Endometrium (tissue), 2 donors: ENCODE measurements at regions not wholly inside any gene's neighbourhood (a gene's known extent, or its start where the extent isn't known, plus 50 kb on each side); places are given as distances from the start of the nearest gene placed in this dataset.
"Not testable (repeated sequence)": the region's sequence is repeated elsewhere in the genome, so short reads cannot be mapped to it uniquely, and the experiment has no call there.

Experiments
- FAIRE-seq: peaks from 2 replicates; lab custom pipeline; 2012; peaks lifted over from hg19 to GRCh38; lab: Jason Lieb, UNC
- donor health status: control.
- donor health status: control.

- FAIRE-seq: not testable (repeated sequence)
Observed at GRCh38 chr17:43345515-43345914, 53.3 kb upstream of the ARL4D start.

- no peak for FAIRE-seq
Observed at GRCh38 chr17:43344685-43345084, 54.1 kb upstream of the ARL4D start.

GRCh38 chr17:43342589-43342890 lies 56.3 kb upstream of the ARL4D start:
- FAIRE-seq: no peak

- no peak for FAIRE-seq
Observed at GRCh38 chr17:43341715-43342588, 56.8 kb upstream of the ARL4D start.

- FAIRE-seq: no peak
Observed at GRCh38 chr17:43338886-43339516, 59.8 kb upstream of the ARL4D start.

- FAIRE-seq: no peak
Observed at GRCh38 chr17:43337684-43338428, 60.9 kb upstream of the ARL4D start.

- no peak for FAIRE-seq
Observed at GRCh38 chr17:43334738-43335402, 63.9 kb upstream of the ARL4D start.

GRCh38 chr17:43333433-43333943 lies 65.3 kb upstream of the ARL4D start:
- no peak for FAIRE-seq

GRCh38 chr17:43332230-43332629 lies 66.6 kb upstream of the ARL4D start:
- no peak for FAIRE-seq

GRCh38 chr17:43330876-43331639 lies 67.7 kb upstream of the ARL4D start:
- no peak for FAIRE-seq

GRCh38 chr17:43329183-43329582 lies 69.6 kb upstream of the ARL4D start:
- no peak for FAIRE-seq

GRCh38 chr17:43328650-43329049 lies 70.1 kb upstream of the ARL4D start:
- no peak for FAIRE-seq

- no peak for FAIRE-seq
Observed at GRCh38 chr17:43327834-43328420, 70.9 kb upstream of the ARL4D start.

- no peak for FAIRE-seq
Observed at GRCh38 chr17:43327421-43327820, 71.4 kb upstream of the ARL4D start.

- no peak for FAIRE-seq
Observed at GRCh38 chr17:43326490-43327275, 72.1 kb upstream of the ARL4D start.

- no peak for FAIRE-seq
Observed at GRCh38 chr17:43324205-43324893, 74.4 kb upstream of the ARL4D start.

GRCh38 chr17:43319293-43320124 lies 79.3 kb upstream of the ARL4D start:
- no peak for FAIRE-seq

- no peak for FAIRE-seq
Observed at GRCh38 chr17:43316522-43317142, 82.2 kb upstream of the ARL4D start.
